Frontal cortex (tissue), 3 donors: ENCODE measurements at regions not wholly inside any gene's neighbourhood (a gene's known extent, or its start where the extent isn't known, plus 50 kb on each side); places are given as distances from the start of the nearest gene placed in this dataset.

Experiments
- DNase-seq, 2 donors: peaks; one replicate each; pipeline ENCODE4 v3.0.0; 2012; ENCODE audit warnings: low spot score in 2 of 2
- FAIRE-seq: peaks from 2 replicates; lab custom pipeline; 2012; peaks lifted over from hg19 to GRCh38; lab: Jason Lieb, UNC
- donor health status: control.
- donor health status: control.
- donor health status: control.

DNA sequence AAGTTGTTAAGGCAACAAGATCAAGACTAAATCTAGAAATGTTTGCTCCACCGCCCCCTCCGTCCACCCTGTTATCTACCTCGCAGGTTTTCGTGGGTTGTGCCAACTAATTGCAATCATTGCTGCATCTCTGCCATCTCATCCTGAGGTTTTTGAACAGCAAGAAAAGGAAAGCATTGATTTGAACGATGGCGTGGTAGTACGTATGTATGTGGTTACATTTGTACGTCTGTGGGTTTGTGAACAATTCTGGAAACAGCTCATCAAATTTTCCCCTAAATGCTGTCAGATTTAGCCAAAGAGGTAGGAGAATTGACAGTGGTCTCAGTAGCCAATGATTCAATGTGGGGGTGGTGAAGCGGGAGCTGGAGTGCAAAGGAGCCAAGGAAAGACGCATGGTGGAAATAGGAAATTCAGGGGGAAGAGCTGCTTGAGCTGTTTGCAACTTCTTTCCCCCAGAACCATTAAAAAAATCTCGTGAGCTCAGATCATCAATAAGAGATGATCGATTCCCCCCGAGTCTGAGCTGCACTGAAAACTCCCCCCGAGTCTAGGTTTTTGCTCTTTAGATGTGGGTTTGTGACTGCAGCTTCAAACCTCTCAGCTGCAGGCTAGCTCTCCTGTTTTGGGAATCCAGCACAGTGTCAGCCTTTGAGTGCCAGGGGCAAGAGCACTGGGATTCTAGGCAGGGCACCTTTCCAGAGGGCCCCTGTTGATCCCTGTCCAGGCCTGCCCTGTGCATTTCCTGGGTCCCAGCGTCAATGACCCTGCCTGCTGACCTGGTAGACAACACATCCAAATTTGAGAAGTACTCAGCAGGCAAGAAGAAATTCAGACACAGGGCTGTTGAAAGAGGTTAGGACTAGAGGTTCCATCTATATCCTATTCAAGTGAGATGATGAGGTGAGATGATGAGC lies 72.6 kb upstream of the LY86 start:
- FAIRE-seq = no peak
- no peak for DNase-seq

DNA sequence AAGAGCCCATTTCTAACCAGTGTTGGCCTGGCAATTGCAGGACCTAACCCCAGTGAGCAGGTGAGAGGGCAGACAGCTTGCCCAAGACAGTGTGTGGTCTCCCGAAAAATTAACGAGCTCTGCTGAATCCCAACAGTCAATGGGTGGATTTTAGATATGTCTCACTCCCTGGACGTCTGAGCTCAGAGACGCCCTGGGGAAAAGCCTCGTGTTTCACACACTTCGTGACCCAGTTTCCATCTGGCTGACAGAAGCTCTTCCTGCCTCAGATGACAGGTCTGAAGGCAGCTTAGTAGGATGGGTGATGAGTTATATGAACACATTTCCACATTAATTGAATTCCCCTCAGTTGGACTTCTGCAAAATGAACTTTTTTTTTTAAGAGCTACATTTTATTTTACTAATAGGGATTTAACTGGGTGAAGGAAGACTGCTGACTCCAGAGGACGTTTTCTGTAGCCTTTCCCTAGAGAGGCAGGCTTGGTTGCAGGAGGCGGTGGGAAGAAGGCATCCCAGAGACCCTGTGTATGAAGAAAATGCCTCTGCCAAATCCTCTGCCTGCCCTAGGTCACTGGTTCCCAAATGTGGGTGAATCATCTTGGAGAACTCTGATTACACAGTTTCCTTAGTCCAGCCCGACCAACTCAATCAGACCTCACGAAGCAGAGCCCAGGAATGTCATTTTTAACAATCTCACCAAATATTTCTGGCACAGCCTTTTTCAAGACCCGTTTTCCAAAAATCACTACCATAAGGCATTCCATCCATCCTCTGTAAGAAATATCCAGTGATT lies 71.7 kb upstream of the LY86 start:
- no peak for FAIRE-seq
- DNase-seq = no peak

- no peak for FAIRE-seq
- DNase-seq = no peak
Measured at GRCh38 chr6:6518631-6519427, 69.7 kb upstream of the LY86 start.

DNA sequence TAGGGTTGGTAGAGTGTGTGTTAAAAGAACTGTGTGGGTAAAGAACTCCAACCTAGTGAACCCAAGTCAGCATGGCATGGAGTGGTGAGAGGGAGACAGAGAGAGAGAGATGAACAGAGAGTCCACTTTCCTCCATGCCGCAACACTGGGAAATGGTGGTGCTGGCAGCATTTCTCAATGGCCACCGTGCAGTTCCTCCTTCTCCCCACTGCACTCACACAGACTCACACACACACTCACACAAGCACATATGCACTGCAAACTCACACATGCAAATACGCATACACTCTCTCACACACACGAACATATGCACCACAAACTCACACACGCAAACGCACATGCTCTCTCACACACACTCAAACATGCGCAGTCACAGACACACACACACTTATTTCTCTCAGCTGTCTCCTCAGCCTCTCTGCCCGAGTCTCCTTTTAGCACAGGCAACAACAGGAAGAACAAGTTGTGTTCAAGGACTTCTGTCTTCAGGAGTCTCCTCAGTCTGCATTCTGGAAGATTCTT lies 66.5 kb upstream of the LY86 start:
- DNase-seq (no peak), FAIRE-seq (no peak)

DNA sequence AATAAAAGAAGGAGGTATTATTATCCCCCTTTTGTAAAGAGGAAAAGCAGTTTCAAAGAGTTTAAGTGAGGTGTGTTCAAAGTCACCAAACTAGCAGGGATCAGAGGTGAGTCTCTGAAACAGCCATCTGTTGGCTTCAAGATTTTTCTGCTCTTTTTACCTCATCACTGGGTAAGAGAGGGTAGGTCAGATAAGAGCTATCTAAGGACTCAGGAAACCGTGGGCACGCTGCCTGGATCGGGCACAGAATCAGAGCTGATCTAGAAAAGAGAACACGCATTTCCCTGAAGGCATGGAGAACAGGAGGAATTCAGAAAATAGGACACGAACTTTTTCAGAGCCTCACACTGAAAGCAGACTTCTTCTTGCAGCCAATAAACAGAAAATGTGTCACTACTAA lies 65.8 kb upstream of the LY86 start:
- DNase-seq (no peak), FAIRE-seq (no peak)

DNA sequence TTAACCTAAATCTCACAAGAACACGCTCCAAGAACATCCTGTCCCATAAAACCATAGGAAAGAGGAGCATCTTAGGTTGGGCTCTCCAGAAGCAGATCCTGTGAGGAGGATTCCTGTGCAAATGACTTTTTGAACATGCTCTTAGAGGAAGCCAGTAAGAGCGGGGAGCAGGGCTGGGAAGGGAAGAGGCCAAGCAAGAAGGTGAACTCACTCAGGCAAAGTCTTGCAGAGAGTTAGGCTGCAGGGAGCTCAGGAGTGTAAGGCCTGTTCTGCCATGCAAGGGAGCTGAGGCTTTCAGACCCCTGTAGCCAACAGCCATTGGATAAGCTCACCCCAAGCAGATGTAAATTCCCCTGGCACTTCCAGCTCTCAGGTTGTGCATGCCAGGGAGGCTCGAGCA lies 63.6 kb upstream of the LY86 start:
- FAIRE-seq = no peak
- no peak for DNase-seq

- FAIRE-seq (no peak), DNase-seq (no peak)
Measured at GRCh38 chr6:6525933-6526332, 62.6 kb upstream of the LY86 start.

DNA sequence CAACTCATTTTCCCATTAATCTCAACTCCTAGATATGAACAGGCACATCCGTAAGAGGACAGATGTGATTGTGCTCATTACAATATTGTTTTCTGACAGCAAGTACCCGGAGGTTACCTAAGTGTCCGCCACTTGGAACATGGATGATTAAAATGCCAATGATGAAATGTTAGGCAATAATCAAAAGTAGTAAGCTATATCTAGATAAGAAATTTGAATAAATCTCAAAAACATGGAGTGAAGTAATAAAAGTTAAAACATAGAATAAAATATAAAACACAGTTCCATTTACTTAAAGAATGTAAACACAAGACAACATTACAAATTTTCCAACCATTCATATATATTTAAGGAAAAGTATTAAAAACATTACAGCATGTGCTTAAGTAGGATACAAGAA lies 59.2 kb upstream of the LY86 start:
- no peak for DNase-seq
- no peak for FAIRE-seq

- no peak for DNase-seq
- no peak for FAIRE-seq
Measured at GRCh38 chr6:6533176-6533575, 55.3 kb upstream of the LY86 start.

GRCh38 chr6:6534399-6534798 lies 54.1 kb upstream of the LY86 start:
- FAIRE-seq (no peak), DNase-seq (no peak)

GRCh38 chr6:6537488-6538260 lies 50.8 kb upstream of the LY86 start:
- no peak for FAIRE-seq
- no peak for DNase-seq

- DNase-seq (no peak), FAIRE-seq (no peak)
Measured at GRCh38 chr6:6538261-6538660, 50.3 kb upstream of the LY86 start.
